WI38 (cell line): ENCODE measurements at regions not wholly inside any gene's neighbourhood (a gene's known extent, or its start where the extent isn't known, plus 50 kb on each side); places are given as distances from the start of the nearest gene placed in this dataset.
"Not testable (repeated sequence)": the region's sequence is repeated elsewhere in the genome, so short reads cannot be mapped to it uniquely, and the experiment has no call there.

Source experiments
- H3K4me3 ChIP-seq: 2 replicates; pipeline ENCODE4 v1.5.1; 2011; ENCODE audit warnings: low read depth, mild to moderate bottlenecking, control low read depth, low read length
- CTCF ChIP-seq: IDR thresholded peaks from 2 replicates; pipeline ENCODE4 v1.5.1; 2012; ENCODE audit warnings: low read depth, mild to moderate bottlenecking, control low read depth, low read length

DNA sequence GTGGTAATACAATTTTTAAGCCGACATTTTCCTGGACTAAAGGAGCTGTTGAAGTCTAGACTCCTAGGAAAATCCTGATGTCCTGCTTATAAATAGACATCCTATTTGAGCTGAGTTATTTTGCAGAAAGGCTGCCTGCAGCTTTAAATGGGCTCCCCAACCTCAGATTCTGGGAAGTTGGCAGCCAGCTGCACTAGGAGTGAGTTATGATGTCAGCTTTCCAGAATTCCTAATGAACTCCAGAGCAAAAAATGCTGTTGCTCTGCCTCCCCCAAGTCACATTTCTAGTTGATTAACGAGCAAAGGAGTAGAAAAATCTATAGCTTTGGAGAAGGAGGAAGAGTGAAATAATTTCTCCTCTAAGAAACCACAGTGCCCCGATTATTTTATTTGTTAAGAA lies 346.3 kb upstream of the SULF2 start:
- TF ChIP-seq CTCF = no peak

DNA sequence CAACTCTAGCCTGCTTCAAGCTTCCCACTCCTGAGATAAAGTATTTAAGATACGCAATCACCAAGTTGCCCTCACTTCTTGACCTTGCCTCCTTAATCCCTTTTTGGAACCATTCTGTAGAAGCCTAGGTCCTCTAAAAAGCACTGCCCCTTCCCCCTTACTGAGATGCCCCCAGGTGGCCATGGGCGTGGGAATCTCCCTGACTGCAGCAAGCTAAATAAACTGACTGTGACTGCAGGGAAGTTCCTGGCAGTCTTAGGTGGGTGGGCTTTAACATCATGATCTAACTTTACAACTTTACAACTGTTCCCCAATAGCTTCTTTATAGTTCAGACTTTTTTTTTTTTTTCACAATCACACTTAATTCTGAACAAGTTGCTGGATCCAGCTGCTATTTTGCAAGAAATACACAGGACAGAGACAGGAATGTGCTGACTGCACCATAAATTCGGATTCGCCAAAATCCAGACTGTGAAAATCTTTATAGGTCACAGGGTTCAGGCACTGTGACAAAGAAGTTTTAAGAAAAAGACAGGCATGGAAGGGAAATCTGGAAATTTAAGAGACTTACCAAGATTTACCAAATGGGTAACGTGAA lies 344.2 kb upstream of the SULF2 start:
- no peak overlapping the region for H3K4me3 ChIP-seq
- no peak for TF ChIP-seq CTCF

More for the DNA sequence above, 346.3 kb upstream of the SULF2 start:
- no peak overlapping the region for H3K4me3 ChIP-seq

GRCh38 chr20:48128436-48128835 lies 343.2 kb upstream of the SULF2 start:
- TF ChIP-seq CTCF = no peak
- H3K4me3 ChIP-seq = no peak overlapping the region

GRCh38 chr20:48127964-48128363 lies 342.7 kb upstream of the SULF2 start:
- not testable (repeated sequence) for H3K4me3 ChIP-seq

DNA sequence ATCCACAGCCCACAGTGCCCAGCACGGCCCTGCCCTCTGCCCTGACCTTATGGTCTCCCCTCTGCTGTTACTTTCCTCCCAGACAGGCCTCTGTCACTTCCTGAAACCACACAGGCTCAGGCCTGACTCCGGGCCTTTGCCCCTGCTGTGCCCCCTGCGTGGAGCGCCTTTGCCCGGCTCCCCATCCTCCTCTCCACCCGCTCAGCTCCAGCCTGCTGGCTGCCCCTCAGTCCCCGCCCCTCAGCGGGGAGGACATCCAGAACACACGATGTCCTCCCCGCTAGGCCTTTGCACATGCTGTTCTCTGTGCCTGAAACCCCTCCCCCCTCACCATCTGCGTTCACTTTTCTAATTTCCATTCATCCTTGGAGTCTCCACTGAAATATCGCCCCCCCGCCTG lies 341.9 kb upstream of the SULF2 start:
- H3K4me3 ChIP-seq = not testable (repeated sequence)

DNA sequence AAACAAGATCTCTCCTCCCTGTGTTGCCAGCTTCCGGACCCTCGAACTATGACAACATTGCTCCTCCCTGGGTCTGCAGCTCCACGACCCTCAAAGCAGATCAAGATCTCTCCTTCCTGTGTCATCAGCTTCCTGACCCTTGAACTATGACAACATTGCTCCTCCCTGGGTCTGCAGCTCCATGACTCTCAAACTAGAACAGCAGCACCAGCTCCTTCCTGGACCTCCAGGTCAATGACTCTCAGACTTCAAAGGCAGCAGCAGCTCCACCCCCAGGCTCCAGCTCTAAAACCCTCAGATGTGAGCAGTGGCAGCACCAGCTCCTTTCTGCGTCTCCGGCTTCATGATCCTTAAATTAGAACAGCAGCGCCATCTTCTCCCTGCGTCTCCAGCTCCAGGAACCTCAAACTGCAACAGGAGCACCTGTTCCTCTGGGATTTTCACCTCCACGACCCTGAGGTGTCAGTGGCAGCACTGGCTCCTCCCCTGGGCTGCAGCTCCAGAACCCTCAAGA lies 341.0 kb upstream of the SULF2 start:
- H3K4me3 ChIP-seq = no peak overlapping the region
- no peak for TF ChIP-seq CTCF

GRCh38 chr20:48124960-48125359 lies 339.7 kb upstream of the SULF2 start:
- no peak overlapping the region for H3K4me3 ChIP-seq
- no peak for TF ChIP-seq CTCF

DNA sequence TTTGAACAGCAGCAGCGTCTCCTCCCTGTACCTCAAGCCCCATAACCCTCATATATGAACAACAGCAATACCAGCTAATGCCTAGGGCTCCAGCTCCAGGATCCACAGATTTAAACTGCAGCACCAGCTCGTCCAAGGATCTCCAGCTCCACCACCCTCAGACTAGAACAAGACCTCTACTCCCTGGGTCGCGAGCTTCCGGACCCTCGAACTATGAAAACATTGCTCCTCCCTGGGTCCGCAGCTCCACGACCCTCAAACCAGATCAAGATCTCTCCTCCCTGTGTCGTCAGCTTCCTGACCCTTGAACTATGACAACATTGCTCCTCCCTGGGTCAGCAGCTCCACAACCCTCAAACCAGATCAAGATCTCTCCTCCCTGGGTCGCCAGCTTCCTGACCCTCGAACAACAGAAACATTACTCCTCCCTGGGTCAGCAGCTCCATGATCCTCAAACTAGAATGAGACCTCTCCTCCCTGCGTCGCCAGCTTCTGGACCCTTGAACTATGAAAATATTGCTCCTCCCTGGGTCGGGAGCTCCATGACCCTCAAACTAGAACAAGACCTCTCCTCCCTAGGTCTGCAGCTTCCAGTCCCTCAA lies 339.0 kb upstream of the SULF2 start:
- no peak overlapping the region for H3K4me3 ChIP-seq
- TF ChIP-seq CTCF = no peak
